Activated naive CD4-positive, alpha-beta T cell treated with anti-CD3 and anti-CD28 coated beads for 36 hours (primary cell): ENCODE measurements at regions not wholly inside any gene's neighbourhood (a gene's known extent, or its start where the extent isn't known, plus 50 kb on each side); places are given as distances from the start of the nearest gene placed in this dataset.

Experiments used
- CTCF ChIA-PET: fragments of 350-600 bp; sonication (Branson Sonifier 250); formaldehyde crosslinking; loops from one replicate; lab custom pipeline; 2021; ENCODE audit warnings: antibody characterized with exemption; lab: Charles Lee
- DNase-seq: peaks from one replicate; pipeline ENCODE4 v3.0.0-alpha.2; 2020
- H3K27ac Mint-ChIP-seq: one replicate; pipeline ENCODE4 v1.8.0; 2021; ENCODE audit warnings: mild to moderate bottlenecking, mixed read lengths
- H3K27me3 Mint-ChIP-seq: one replicate; pipeline ENCODE4 v1.8.0; 2021; ENCODE audit warnings: low read depth, mixed read lengths
- H3K36me3 Mint-ChIP-seq: one replicate; pipeline ENCODE4 v1.8.0; 2021; ENCODE audit warnings: low read depth, mixed read lengths
- H3K4me1 Mint-ChIP-seq: one replicate; pipeline ENCODE4 v1.8.0; 2021; ENCODE audit warnings: low read depth, mixed read lengths
- H3K4me3 Mint-ChIP-seq: one replicate; pipeline ENCODE4 v1.8.0; 2021; ENCODE audit warnings: mild to moderate bottlenecking, moderate library complexity, mixed read lengths
- H3K9me3 Mint-ChIP-seq: one replicate; pipeline ENCODE4 v1.8.0; 2021; ENCODE audit warnings: mixed read lengths
- intact Hi-C: fragments of 100-400 bp; cut with micrococcal nuclease; formaldehyde crosslinking; loops from one replicate; pipeline ENCODE4 v1.15.1; 2023

DNA sequence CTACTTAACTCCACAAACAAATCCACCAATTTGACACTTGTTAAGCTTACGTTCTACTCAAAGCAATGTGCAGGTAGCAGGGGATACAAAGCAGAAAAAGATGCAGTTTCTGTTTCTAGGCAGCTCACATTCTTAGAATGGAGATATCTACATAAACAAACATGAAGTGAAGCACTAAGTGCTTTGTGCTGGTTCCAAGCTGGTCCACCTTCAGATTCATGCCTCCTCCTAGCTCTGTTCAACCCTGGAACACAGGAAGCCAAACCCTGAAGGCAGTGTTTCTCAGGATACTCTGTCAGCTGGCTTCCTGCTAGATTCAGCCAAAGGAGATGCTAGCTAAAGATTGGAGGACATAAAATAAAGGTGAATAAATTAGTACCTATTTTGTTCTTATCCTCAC, 55.3 kb upstream of the NOL4 start:
- Mint-ChIP-seq H3K27me3 (no peaks in the 10 kb centered on the region), H3K27ac (no peak overlapping the region), H3K4me1 (no peaks in the 10 kb centered on the region), H3K4me3 (no peak overlapping the region), H3K9me3 (peaks cover 1% of the 10 kb centered on the region), H3K36me3 (no peaks in the 10 kb centered on the region)
- CTCF ChIA-PET = no interaction called here
- intact Hi-C loops = no loop called here
- no peak for DNase-seq

DNA sequence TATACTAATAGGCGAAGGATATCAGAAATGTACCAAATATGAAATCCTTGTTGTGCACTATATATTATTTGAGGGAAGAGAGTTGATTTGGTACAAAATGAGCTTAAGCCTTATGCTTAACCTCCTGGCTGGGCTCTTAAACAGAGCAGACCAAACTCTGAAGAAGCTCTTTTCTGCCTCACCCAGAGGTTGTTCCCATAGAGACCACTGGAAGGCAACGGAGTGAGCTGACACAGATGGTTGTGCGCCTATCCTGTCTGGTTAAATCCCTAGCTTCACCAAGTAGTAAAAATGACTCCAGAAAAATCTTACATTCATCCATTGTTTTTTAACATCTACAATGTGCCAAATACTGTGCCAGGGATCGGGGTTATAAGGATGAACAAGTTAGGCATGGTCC, 55.9 kb upstream of the NOL4 start:
- Mint-ChIP-seq H3K36me3 (no peaks in the 10 kb centered on the region), H3K27me3 (no peaks in the 10 kb centered on the region), H3K4me1 (no peaks in the 10 kb centered on the region), H3K4me3 (no peak overlapping the region), H3K27ac (no peak overlapping the region), H3K9me3 (peaks cover 1% of the 10 kb centered on the region)
- intact Hi-C loops = no loop called here
- DNase-seq = no peak
- CTCF ChIA-PET = no interaction called here

DNA sequence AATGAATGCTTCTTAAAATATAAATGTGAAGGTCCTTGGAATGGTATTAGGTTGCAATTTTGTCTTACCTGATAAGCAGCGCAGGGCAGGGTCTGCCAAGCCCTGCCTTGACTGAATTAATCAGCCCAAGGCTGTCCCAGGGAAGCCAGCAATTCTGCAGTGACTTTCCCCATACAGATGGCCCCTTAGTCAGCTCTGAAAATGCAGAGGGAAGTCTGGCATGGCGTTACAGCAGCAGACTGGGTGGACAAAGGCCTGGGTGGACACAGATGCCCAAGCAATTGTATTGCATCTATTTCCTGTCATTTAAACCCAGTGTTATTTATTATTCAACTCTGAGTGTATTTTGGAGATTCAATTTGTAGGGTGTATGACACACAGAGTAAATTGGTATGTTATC, 56.6 kb upstream of the NOL4 start:
- no peak overlapping the region for H3K27ac Mint-ChIP-seq
- intact Hi-C loops = no loop called here
- no peak overlapping the region for H3K4me3 Mint-ChIP-seq

DNA sequence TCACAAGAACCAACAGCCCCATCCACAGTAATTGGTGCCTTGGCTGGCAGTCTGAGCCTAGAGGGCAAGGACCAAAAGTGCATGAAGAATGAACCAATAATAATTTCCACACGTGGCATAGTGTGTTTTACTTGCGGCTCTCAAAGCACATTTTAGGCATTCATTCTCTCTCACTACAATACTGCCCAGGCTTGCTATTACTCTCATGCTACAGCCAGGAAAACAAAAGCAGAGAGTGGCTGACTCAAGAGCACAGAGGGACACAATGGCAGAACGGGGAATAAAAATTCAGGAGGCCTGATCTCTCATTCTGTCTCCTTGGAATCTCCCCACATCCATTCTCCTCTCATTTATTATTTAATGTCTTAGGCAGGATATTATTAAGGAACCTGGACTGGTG, 57.0 kb upstream of the NOL4 start:
- intact Hi-C loops = no loop called here
- Mint-ChIP-seq H3K9me3 (peaks cover 5% of the 10 kb centered on the region), H3K27me3 (no peaks in the 10 kb centered on the region), H3K27ac (no peak overlapping the region), H3K4me1 (no peaks in the 10 kb centered on the region), H3K4me3 (no peak overlapping the region), H3K36me3 (no peaks in the 10 kb centered on the region)
- DNase-seq = no peak
- CTCF ChIA-PET = no interaction called here

More for the DNA sequence above, 56.6 kb upstream of the NOL4 start:
- Mint-ChIP-seq H3K36me3 (no peaks in the 10 kb centered on the region), H3K4me1 (no peaks in the 10 kb centered on the region), H3K27me3 (no peaks in the 10 kb centered on the region), H3K9me3 (peaks cover 2% of the 10 kb centered on the region)
- CTCF ChIA-PET = no interaction called here
- DNase-seq = no peak

DNA sequence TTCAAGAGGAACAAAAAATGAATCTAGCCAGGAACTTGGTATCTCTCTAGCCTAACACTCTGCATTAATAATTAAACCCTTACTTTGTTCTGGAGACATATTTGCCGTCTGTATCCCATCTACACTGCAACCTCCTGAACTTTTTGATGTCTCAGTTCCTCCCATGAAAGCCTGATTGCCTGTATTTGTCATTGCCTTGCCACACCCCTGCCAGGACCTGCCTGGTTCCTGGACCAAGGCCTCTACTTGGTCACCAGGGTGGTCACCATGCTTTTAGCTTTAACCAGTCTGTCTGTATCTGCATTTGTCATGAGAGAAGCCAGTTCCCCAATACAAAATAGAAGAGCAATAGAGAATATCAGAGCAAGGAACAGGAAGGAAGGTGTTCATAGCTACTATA, 58.8 kb upstream of the NOL4 start:
- Mint-ChIP-seq H3K27ac (no peak overlapping the region), H3K27me3 (no peaks in the 10 kb centered on the region), H3K4me3 (no peak overlapping the region), H3K4me1 (no peaks in the 10 kb centered on the region), H3K36me3 (no peaks in the 10 kb centered on the region), H3K9me3 (peaks cover 10% of the 10 kb centered on the region)
- intact Hi-C loops = no loop called here
- CTCF ChIA-PET = no interaction called here
- DNase-seq = no peak

DNA sequence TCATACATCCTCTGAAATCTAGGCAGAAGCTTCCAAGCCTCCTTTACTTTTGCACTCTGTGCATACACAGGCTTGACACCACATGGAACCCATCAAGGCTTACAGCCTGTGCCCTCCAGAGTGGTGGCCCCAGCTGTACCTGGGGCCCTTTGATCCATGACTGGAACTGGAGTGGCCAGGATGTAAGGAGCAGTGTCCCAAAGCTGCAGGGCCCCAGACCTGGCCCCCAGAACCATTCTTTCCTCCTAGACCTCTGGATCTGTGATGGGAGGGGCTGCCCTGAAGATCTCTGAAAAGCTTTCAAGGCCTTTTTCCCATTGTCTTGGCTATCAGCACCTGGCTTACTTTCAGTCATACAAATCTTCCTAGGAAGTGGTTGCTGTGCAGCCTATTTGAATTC, 63.1 kb upstream of the NOL4 start:
- no peaks in the 10 kb centered on the region for H3K36me3 Mint-ChIP-seq
- no peaks in the 10 kb centered on the region for H3K4me1 Mint-ChIP-seq
- intact Hi-C loops = no loop called here
- DNase-seq = no peak
- no peak overlapping the region for H3K4me3 Mint-ChIP-seq
- CTCF ChIA-PET = no interaction called here
- no peak overlapping the region for H3K27ac Mint-ChIP-seq
- H3K27me3 Mint-ChIP-seq = no peaks in the 10 kb centered on the region
- H3K9me3 Mint-ChIP-seq = peaks cover 14% of the 10 kb centered on the region

DNA sequence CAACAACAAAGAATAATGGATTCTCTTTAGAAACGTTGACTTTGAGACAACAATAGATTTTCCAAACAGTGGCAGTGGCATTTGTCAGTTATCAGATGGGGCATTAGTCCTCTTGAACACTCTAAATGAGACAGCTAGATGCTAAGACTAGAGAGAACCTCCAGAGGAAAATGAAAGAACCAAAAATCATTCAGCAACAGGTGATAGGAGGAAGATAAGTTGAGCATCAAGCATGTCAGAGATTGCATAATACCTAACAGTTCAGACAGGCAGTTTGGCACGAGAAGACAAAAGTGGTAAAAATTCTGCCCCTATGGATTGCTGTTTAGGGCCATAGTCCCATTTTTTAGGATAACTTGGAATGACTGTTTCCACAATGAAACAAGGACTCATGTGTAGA, 67.9 kb upstream of the NOL4 start:
- peaks cover 7% of the 10 kb centered on the region for H3K9me3 Mint-ChIP-seq
- no peak overlapping the region for H3K27ac Mint-ChIP-seq
- no peak for DNase-seq
- intact Hi-C loops = no loop called here
- H3K4me3 Mint-ChIP-seq = no peak overlapping the region
- no peaks in the 10 kb centered on the region for H3K27me3 Mint-ChIP-seq
- no peaks in the 10 kb centered on the region for H3K4me1 Mint-ChIP-seq
- H3K36me3 Mint-ChIP-seq = no peaks in the 10 kb centered on the region
- CTCF ChIA-PET = no interaction called here

DNA sequence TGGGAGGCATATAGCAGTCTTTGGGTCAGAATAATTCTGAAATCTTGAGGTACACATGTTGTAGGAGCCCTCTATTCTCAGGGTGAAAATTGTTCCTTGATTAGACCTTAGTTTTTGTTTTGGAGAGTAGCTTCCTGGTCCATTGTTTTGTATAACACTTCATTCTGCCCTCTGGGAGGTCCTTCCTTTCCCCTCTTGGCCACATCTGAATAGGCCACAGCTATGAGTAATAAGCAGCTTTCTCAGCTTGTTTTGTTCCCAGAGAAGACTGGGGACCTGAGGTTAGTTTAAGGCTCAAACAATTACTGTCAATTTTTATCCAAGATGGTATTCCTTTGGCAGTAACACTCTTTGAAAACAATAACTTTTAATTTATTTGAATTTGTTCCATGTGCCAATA, 72.6 kb upstream of the NOL4 start:
- intact Hi-C loops = no loop called here

DNA sequence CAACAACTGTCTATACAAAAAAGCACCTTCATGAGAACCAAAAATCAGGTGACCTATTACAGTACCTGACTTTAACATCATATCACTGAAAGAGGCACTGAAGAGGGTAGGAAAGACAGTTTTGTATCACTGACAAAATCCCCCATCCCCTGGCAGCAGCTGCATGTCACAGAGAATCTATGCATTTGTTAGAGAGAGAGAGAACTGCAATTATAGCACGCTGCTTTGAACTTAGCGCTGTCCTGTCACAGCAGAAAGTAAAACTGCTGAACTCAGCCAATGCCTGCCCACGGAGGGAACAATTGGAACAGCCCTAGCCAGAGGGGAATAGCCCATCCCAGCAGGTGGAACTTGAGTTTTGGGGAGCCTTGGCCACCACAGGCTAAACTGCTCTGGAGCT, 75.1 kb upstream of the NOL4 start:
- Mint-ChIP-seq H3K27me3 (no peaks in the 10 kb centered on the region), H3K9me3 (peaks cover 4% of the 10 kb centered on the region), H3K4me1 (no peaks in the 10 kb centered on the region), H3K36me3 (no peaks in the 10 kb centered on the region), H3K27ac (no peak overlapping the region), H3K4me3 (no peak overlapping the region)
- intact Hi-C loops = no loop called here
- CTCF ChIA-PET = no interaction called here
- DNase-seq = no peak

More for the DNA sequence above, 72.6 kb upstream of the NOL4 start:
- no peaks in the 10 kb centered on the region for H3K4me1 Mint-ChIP-seq
- no peak for DNase-seq
- H3K9me3 Mint-ChIP-seq = peaks cover 3% of the 10 kb centered on the region
- no peak overlapping the region for H3K4me3 Mint-ChIP-seq
- no peaks in the 10 kb centered on the region for H3K27me3 Mint-ChIP-seq
- CTCF ChIA-PET = no interaction called here
- no peak overlapping the region for H3K27ac Mint-ChIP-seq
- no peaks in the 10 kb centered on the region for H3K36me3 Mint-ChIP-seq

DNA sequence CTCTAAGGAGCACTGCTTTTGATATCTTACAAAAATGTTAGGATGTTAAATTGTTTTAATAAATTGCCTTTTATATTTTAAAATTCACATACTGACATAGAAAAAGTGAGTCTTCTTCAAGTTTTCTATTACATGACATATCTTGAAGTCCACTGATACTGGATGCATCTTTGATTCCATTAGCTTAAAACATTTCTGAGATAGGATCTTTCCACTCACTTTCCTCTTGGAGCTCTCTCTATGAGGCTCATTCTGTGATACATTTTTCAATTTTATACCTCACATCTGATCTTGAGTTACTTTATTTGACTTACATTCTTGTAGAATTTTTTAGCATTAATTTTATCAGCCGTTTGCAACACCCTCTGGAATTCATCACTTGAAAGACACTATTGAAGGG, 86.8 kb upstream of the NOL4 start:
- CTCF ChIA-PET = no interaction called here
- H3K36me3 Mint-ChIP-seq = no peaks in the 10 kb centered on the region
- H3K27me3 Mint-ChIP-seq = no peaks in the 10 kb centered on the region
- H3K4me1 Mint-ChIP-seq = no peaks in the 10 kb centered on the region
- peaks cover 7% of the 10 kb centered on the region for H3K9me3 Mint-ChIP-seq
- no peak overlapping the region for H3K4me3 Mint-ChIP-seq
- DNase-seq = no peak
- H3K27ac Mint-ChIP-seq = no peak overlapping the region
- intact Hi-C loops = no loop called here

DNA sequence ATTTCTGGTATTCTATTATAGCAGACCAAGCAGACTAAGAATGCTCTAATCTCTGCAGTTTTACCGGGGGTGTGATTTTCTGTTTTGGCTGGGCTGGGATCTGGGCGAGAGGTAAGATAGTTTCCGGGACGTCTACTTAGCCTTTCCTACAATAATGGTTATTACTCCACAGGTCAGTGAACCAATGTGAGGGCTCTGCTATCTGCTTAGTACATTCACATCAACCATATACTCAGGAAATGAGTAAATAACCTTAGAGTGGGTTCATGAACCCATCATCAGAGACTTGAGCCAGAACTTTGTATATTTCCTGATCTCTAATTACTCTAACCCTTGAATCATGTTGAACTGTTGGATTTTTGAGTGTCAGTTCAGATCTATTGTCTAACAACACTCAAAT, 90.1 kb upstream of the NOL4 start:
- intact Hi-C loops = no loop called here
- H3K4me3 Mint-ChIP-seq = no peak overlapping the region
- CTCF ChIA-PET = no interaction called here

DNA sequence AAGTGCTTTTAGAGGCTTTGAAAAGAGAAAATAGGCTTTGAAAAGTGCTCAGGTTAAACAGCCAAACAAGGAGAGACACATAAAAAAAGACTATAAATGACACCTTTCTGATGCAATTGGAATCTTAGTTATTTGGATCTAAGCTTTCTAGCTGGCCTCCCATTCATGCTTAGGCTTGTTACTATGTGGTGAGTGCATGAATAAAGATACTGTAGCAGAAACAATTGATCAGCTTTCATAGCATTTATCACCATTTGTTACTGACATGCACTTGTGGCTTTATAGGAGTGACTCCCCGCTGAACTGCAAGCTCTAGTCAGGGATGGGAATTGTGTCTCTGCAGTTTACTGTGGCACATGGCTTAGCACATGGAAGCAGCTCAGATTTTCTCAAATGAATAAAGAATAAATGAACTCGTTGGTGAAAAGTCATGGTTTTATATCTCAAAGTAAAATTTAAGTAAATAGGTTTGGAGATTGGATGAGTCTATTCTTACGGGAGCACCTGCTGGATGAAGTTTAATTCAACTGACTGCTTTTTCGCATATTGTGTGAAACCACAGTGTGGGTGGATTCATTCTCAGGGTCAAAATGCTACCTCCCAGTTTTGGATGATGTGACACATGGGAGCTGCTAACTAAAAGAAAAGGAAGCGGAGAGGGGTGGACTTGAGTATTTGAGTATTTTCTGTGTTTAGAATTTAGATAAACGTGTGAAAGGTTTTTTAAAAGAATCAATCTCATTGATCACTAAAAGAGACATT, 91.1 kb upstream of the NOL4 start:
- Mint-ChIP-seq H3K36me3 (no peaks in the 10 kb centered on the region), H3K27ac (no peak overlapping the region), H3K27me3 (no peaks in the 10 kb centered on the region), H3K9me3 (no peaks in the 10 kb centered on the region), H3K4me1 (no peaks in the 10 kb centered on the region), H3K4me3 (no peak overlapping the region)
- DNase-seq = no peak
- CTCF ChIA-PET = interaction anchor here (0.7 kb wide), 1 partner anchor 143 kb away, joined by 3 read pairs; no protein-coding TSS in a partner anchor
- intact Hi-C loops = no loop called here

More for the DNA sequence above, 90.1 kb upstream of the NOL4 start:
- H3K9me3 Mint-ChIP-seq = no peaks in the 10 kb centered on the region
- H3K36me3 Mint-ChIP-seq = no peaks in the 10 kb centered on the region
- no peaks in the 10 kb centered on the region for H3K4me1 Mint-ChIP-seq
- no peak for DNase-seq
- no peak overlapping the region for H3K27ac Mint-ChIP-seq
- H3K27me3 Mint-ChIP-seq = no peaks in the 10 kb centered on the region

DNA sequence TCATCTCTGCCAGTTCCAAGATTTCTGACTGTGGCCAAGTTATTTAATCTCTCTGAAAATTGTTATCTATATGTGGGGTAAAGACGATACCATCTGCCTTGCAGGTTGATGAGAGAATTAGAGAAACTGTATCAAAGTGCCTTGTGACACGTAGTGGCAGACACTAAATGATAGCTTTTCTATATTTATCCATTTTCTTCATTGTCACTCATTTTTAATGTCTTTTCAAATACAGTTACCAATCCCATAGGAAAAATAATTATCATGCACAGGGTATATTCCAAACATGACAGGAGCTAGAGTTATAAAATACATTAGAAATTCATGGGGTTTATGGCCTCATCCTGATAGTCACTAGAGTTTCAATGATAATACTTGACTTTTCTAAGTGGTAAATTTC, 95.6 kb upstream of the NOL4 start:
- no peak overlapping the region for H3K4me3 Mint-ChIP-seq
- DNase-seq = no peak
- H3K9me3 Mint-ChIP-seq = no peaks in the 10 kb centered on the region
- CTCF ChIA-PET = interaction anchor here (0.7 kb wide), 1 partner anchor 192 kb away, joined by 3 read pairs; no protein-coding TSS in a partner anchor
- intact Hi-C loops = loop anchor here (5.0 kb wide), 2 partner anchors 483 to 1088 kb away; no protein-coding TSS in a partner anchor
- no peaks in the 10 kb centered on the region for H3K36me3 Mint-ChIP-seq
- no peaks in the 10 kb centered on the region for H3K27me3 Mint-ChIP-seq
- no peak overlapping the region for H3K27ac Mint-ChIP-seq
- H3K4me1 Mint-ChIP-seq = no peaks in the 10 kb centered on the region
